Peyer's patch (tissue), 4 donors: ENCODE measurements at regions not wholly inside any gene's neighbourhood (a gene's known extent, or its start where the extent isn't known, plus 50 kb on each side); places are given as distances from the start of the nearest gene placed in this dataset.

Experiments used
- POLR2A ChIP-seq, 2 donors: fragments of 450-650 bp; IDR thresholded peaks; one replicate each; pipeline ENCODE4 v1.5.1; 2017; ENCODE audit warnings: antibody characterized with exemption in 2 of 2, mild to moderate bottlenecking in 2 of 2, moderate library complexity in 2 of 2
- TF ChIP-seq, protein P1 (sequence below), 6 experiments: fragments of 450-650 bp in 4 of 6; fragments of 200-600 bp in 2 of 6; sonication (generic) in 1 of 6; IDR thresholded peaks; one replicate each; pipeline ENCODE4 v1.5.1; 2017 to 2019; ENCODE audit warnings: antibody characterized with exemption in 6 of 6, mild to moderate bottlenecking in 3 of 6, moderate library complexity in 1 of 6

DNA sequence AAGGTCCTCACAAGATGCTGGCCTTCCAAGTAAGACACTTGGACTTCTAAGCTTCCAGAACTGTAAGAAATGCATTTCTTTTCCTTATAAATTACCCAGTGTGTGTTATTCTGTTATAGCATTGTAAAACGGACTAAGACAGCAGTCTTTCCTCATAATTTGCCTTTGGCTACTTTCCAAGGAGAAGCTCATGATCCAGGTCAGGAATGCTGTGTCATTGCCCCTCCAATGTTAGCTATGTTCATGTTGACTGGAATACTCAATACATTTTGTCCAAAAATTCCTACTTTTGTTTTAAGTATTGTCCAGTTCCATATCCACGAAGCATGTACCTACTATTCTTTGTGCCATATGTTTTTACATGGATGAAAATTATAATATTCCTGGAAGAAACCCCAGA, 234.6 kb downstream of the HS3ST3A1 start:
- TF ChIP-seq, protein P1, sequence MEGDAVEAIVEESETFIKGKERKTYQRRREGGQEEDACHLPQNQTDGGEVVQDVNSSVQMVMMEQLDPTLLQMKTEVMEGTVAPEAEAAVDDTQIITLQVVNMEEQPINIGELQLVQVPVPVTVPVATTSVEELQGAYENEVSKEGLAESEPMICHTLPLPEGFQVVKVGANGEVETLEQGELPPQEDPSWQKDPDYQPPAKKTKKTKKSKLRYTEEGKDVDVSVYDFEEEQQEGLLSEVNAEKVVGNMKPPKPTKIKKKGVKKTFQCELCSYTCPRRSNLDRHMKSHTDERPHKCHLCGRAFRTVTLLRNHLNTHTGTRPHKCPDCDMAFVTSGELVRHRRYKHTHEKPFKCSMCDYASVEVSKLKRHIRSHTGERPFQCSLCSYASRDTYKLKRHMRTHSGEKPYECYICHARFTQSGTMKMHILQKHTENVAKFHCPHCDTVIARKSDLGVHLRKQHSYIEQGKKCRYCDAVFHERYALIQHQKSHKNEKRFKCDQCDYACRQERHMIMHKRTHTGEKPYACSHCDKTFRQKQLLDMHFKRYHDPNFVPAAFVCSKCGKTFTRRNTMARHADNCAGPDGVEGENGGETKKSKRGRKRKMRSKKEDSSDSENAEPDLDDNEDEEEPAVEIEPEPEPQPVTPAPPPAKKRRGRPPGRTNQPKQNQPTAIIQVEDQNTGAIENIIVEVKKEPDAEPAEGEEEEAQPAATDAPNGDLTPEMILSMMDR (IDR thresholded peaks at IDR 0.05), result no peak
- TF ChIP-seq POLR2A (IDR thresholded peaks at IDR 0.05), result no peak
